Breast epithelium (tissue), 3 donors: ENCODE measurements at regions not wholly inside any gene's neighbourhood (a gene's known extent, or its start where the extent isn't known, plus 50 kb on each side); places are given as distances from the start of the nearest gene placed in this dataset.

Source experiments
- POLR2A ChIP-seq: fragments of 450-650 bp; IDR thresholded peaks from one replicate; pipeline ENCODE4 v1.6.1; 2016; ENCODE audit warnings: antibody characterized with exemption, mild to moderate bottlenecking, moderate library complexity
- POLR2AphosphoS5 ChIP-seq, 3 donors: sonication (generic); formaldehyde crosslinking; IDR thresholded peaks; one replicate each; pipeline ENCODE4 v1.6.1; 2017; ENCODE audit warnings: antibody characterized with exemption in 3 of 3

- TF ChIP-seq POLR2A, result no peak
- no peak for TF ChIP-seq POLR2AphosphoS5 (IDR thresholded peaks at IDR 0.05)
Observed at GRCh38 chr12:102334765-102335164, 137.1 kb upstream of the PMCH start.
